Parathyroid adenoma (tissue), 2 donors: ENCODE measurements at regions not wholly inside any gene's neighbourhood (a gene's known extent, or its start where the extent isn't known, plus 50 kb on each side); places are given as distances from the start of the nearest gene placed in this dataset.

Experiments
- H2AFZ ChIP-seq: fragments of 300-600 bp; sonication (generic); one replicate; pipeline ENCODE4 v1.7.0; 2017; ENCODE audit warnings: antibody characterized with exemption, mild to moderate bottlenecking
- H3K27ac ChIP-seq: fragments of 300-600 bp; sonication (generic); one replicate; pipeline ENCODE4 v1.7.0; 2017
- H3K27me3 ChIP-seq: fragments of 300-600 bp; sonication (generic); one replicate; pipeline ENCODE4 v1.7.0; 2017; ENCODE audit warnings: low read length; ENCODE audit not compliant: control insufficient read depth, insufficient read depth
- H3K36me3 ChIP-seq: fragments of 300-600 bp; sonication (generic); one replicate; pipeline ENCODE4 v1.7.0; 2017; ENCODE audit warnings: low read length; ENCODE audit not compliant: control insufficient read depth, insufficient read depth
- H3K4me1 ChIP-seq: fragments of 300-600 bp; sonication (generic); one replicate; pipeline ENCODE4 v1.7.0; 2017; ENCODE audit warnings: control low read depth
- H3K4me2 ChIP-seq: fragments of 300-600 bp; sonication (generic); one replicate; pipeline ENCODE4 v1.7.0; 2017; ENCODE audit warnings: low read length
- H3K4me3 ChIP-seq: fragments of 300-600 bp; sonication (generic); one replicate; pipeline ENCODE4 v1.7.0; 2017; ENCODE audit warnings: low read depth, low read length
- H3K79me2 ChIP-seq: fragments of 300-600 bp; sonication (generic); one replicate; pipeline ENCODE4 v1.7.0; 2017; ENCODE audit warnings: control low read depth
- H3K9ac ChIP-seq: fragments of 300-600 bp; sonication (generic); one replicate; pipeline ENCODE4 v1.7.0; 2017; ENCODE audit warnings: mild to moderate bottlenecking
- H3K9me3 ChIP-seq: fragments of 300-600 bp; sonication (generic); one replicate; pipeline ENCODE4 v1.7.0; 2017; ENCODE audit warnings: low read length; ENCODE audit not compliant: control insufficient read depth
- CTCF ChIP-seq: fragments of 300-600 bp; sonication (generic); IDR thresholded peaks from one replicate; pipeline ENCODE4 v1.7.0; 2017; ENCODE audit warnings: antibody characterized with exemption, mild to moderate bottlenecking
- donor health status: primary hyperparathyroidism.

GRCh38 chr12:97756741-97757140 is 294.1 kb downstream of the RMST start:
- Histone ChIP-seq H3K27me3 (no peaks in the 10 kb centered on the region), H3K27ac (no peak overlapping the region), H3K9ac (no peak overlapping the region), H3K79me2 (no peaks in the 10 kb centered on the region), H3K9me3 (no peaks in the 10 kb centered on the region), H3K36me3 (no peaks in the 10 kb centered on the region), H3K4me1 (no peaks in the 10 kb centered on the region), H2AFZ (no peak overlapping the region), H3K4me3 (no peak overlapping the region), H3K4me2 (no peak overlapping the region)
- no peak for TF ChIP-seq CTCF

GRCh38 chr12:97757481-97758193 is 295.0 kb downstream of the RMST start:
- H3K27me3 ChIP-seq = no peaks in the 10 kb centered on the region
- no peak overlapping the region for H3K4me3 ChIP-seq
- no peaks in the 10 kb centered on the region for H3K79me2 ChIP-seq
- no peaks in the 10 kb centered on the region for H3K36me3 ChIP-seq
- no peaks in the 10 kb centered on the region for H3K9me3 ChIP-seq
- H2AFZ ChIP-seq = no peak overlapping the region
- H3K4me1 ChIP-seq = no peaks in the 10 kb centered on the region
- no peak overlapping the region for H3K4me2 ChIP-seq
- no peak overlapping the region for H3K27ac ChIP-seq
- H3K9ac ChIP-seq = no peak overlapping the region
- no peak for TF ChIP-seq CTCF

DNA sequence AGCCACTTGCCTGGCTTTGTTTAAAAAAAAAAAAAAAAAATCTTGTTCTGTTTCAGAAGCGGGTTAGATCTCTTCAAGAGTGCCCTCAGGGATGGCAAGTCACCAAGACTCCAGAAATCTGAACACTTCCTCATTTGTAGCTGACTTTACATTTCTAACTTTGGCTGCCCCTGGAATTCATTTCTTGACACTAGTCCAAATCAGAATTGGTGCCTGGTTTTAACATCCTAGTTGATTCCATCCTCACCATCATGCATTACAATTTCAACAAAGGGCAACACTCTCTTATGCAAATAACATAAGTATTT is 295.5 kb downstream of the RMST start:
- no peak overlapping the region for H3K27ac ChIP-seq
- no peaks in the 10 kb centered on the region for H3K4me1 ChIP-seq
- H2AFZ ChIP-seq = no peak overlapping the region
- no peaks in the 10 kb centered on the region for H3K9me3 ChIP-seq
- H3K4me2 ChIP-seq = no peak overlapping the region
- H3K9ac ChIP-seq = no peak overlapping the region
- H3K36me3 ChIP-seq = no peaks in the 10 kb centered on the region
- no peaks in the 10 kb centered on the region for H3K79me2 ChIP-seq
- no peaks in the 10 kb centered on the region for H3K27me3 ChIP-seq
- no peak for TF ChIP-seq CTCF
- no peak overlapping the region for H3K4me3 ChIP-seq

- no peak for TF ChIP-seq CTCF
- Histone ChIP-seq H2AFZ (no peak overlapping the region), H3K4me2 (no peak overlapping the region), H3K36me3 (no peaks in the 10 kb centered on the region), H3K27me3 (no peaks in the 10 kb centered on the region), H3K9me3 (no peaks in the 10 kb centered on the region), H3K4me1 (no peaks in the 10 kb centered on the region), H3K9ac (no peak overlapping the region), H3K79me2 (no peaks in the 10 kb centered on the region), H3K27ac (no peak overlapping the region), H3K4me3 (no peak overlapping the region)
Measured at GRCh38 chr12:97758586-97758985, 296.0 kb downstream of the RMST start.

DNA sequence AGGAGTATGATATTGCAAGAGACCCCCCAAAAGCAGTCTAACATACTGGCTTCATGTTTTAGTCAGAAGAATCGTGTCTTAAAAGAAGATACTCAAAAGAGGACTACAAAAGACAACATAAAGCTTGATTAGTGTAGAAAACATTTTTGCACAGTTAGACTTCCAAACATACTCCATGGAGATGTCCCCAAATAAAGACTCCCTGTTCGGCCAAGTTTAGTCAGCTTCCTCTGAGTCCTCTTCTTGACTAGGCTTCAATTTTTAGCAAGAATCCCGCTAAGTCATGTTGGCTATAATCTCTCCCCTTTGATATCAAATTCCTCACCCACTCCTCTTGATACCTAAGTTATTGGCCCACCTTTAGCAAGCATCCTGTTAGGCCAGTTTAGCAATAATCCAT is 298.0 kb downstream of the RMST start:
- H3K36me3 ChIP-seq = no peaks in the 10 kb centered on the region
- no peaks in the 10 kb centered on the region for H3K79me2 ChIP-seq
- H3K9me3 ChIP-seq = no peaks in the 10 kb centered on the region
- H3K4me2 ChIP-seq = no peak overlapping the region
- H3K4me1 ChIP-seq = no peaks in the 10 kb centered on the region
- no peak for TF ChIP-seq CTCF
- H3K9ac ChIP-seq = no peak overlapping the region
- H3K4me3 ChIP-seq = no peak overlapping the region
- H3K27ac ChIP-seq = no peak overlapping the region
- no peak overlapping the region for H2AFZ ChIP-seq
- H3K27me3 ChIP-seq = no peaks in the 10 kb centered on the region
